ENCODE measurements at regions not wholly inside any gene's neighbourhood (a gene's known extent, or its start where the extent isn't known, plus 50 kb on each side); places are given as distances from the start of the nearest gene placed in this dataset.

GRCh38 chr3:83076041-83076440, 1314.6 kb upstream of the GBE1 start:
- no peak for DNase-seq (ENCODE audit: low read depth in 1 of 2, low spot score in 1 of 2)
- no peak overlapping the region for H3K27ac ChIP-seq (replicated peaks)
- no peaks in the 10 kb centered on the region for H3K27me3 ChIP-seq (ENCODE audit: insufficient read depth, poor library complexity, severe bottlenecking)
- TF ChIP-seq CTCF (IDR thresholded peaks at IDR 0.05; ENCODE audit: insufficient read depth, low read length) (no peak), REST (IDR thresholded peaks at IDR 0.05; ENCODE audit: insufficient replicate concordance, low read depth) (no peak), SPI1 (IDR thresholded peaks at IDR 0.05; ENCODE audit: borderline replicate concordance, low read depth) (no peak), GABPA (IDR thresholded peaks at IDR 0.05; ENCODE audit: low read depth) (no peak), POLR2AphosphoS5 (IDR thresholded peaks at IDR 0.05; ENCODE audit: low read depth) (no peak)
- H3K4me3 ChIP-seq (replicated peaks; ENCODE audit: insufficient read depth, low read length), result no peak overlapping the region

GRCh38 chr3:83074485-83074884, 1313.0 kb upstream of the GBE1 start:
- TF ChIP-seq POLR2AphosphoS5 (IDR thresholded peaks at IDR 0.05; ENCODE audit: low read depth) (no peak), CTCF (IDR thresholded peaks at IDR 0.05; ENCODE audit: insufficient read depth, low read length) (no peak), REST (IDR thresholded peaks at IDR 0.05; ENCODE audit: insufficient replicate concordance, low read depth) (no peak), SPI1 (IDR thresholded peaks at IDR 0.05; ENCODE audit: borderline replicate concordance, low read depth) (no peak), GABPA (IDR thresholded peaks at IDR 0.05; ENCODE audit: low read depth) (no peak)

GRCh38 chr3:83065851-83066460, 1304.5 kb upstream of the GBE1 start:
- TF ChIP-seq POLR2AphosphoS5 (IDR thresholded peaks at IDR 0.05; ENCODE audit: low read depth) (no peak), CTCF (IDR thresholded peaks at IDR 0.05; ENCODE audit: insufficient read depth, low read length) (no peak), SPI1 (IDR thresholded peaks at IDR 0.05; ENCODE audit: borderline replicate concordance, low read depth) (no peak)
- Histone ChIP-seq H3K27me3 (ENCODE audit: insufficient read depth, poor library complexity, severe bottlenecking) (no peaks in the 10 kb centered on the region), H3K4me3 (replicated peaks; ENCODE audit: insufficient read depth, low read length) (no peak overlapping the region), H3K27ac (replicated peaks) (no peak overlapping the region)
- no peak for DNase-seq (ENCODE audit: low read depth in 1 of 2, low spot score in 1 of 2)

More at GRCh38 chr3:83074485-83074884, 1313.0 kb upstream of the GBE1 start:
- no peak for DNase-seq (ENCODE audit: low read depth in 1 of 2, low spot score in 1 of 2)
- Histone ChIP-seq H3K27ac (replicated peaks) (no peak overlapping the region), H3K27me3 (ENCODE audit: insufficient read depth, poor library complexity, severe bottlenecking) (no peaks in the 10 kb centered on the region), H3K4me3 (replicated peaks; ENCODE audit: insufficient read depth, low read length) (no peak overlapping the region)

- no peak overlapping the region for H3K4me3 ChIP-seq (replicated peaks; ENCODE audit: insufficient read depth, low read length)
- TF ChIP-seq SPI1 (IDR thresholded peaks at IDR 0.05; ENCODE audit: borderline replicate concordance, low read depth), result no peak
- TF ChIP-seq REST (IDR thresholded peaks at IDR 0.05; ENCODE audit: insufficient replicate concordance, low read depth), result no peak
- TF ChIP-seq GABPA (IDR thresholded peaks at IDR 0.05; ENCODE audit: low read depth), result no peak
- no peak for TF ChIP-seq CTCF (IDR thresholded peaks at IDR 0.05; ENCODE audit: insufficient read depth, low read length)
- no peak for TF ChIP-seq POLR2AphosphoS5 (IDR thresholded peaks at IDR 0.05; ENCODE audit: low read depth)
- H3K27ac ChIP-seq (replicated peaks), result no peak overlapping the region
- no peak for DNase-seq (ENCODE audit: low read depth in 1 of 2, low spot score in 1 of 2)
- H3K27me3 ChIP-seq (ENCODE audit: insufficient read depth, poor library complexity, severe bottlenecking), result no peaks in the 10 kb centered on the region
These were observed 1302.0 kb upstream of the GBE1 start for GRCh38 chr3:83063446-83063845.

All from HL-60 (cell line).